ENCODE measurements at regions not wholly inside any gene's neighbourhood (a gene's known extent, or its start where the extent isn't known, plus 50 kb on each side); places are given as distances from the start of the nearest gene placed in this dataset.

DNA sequence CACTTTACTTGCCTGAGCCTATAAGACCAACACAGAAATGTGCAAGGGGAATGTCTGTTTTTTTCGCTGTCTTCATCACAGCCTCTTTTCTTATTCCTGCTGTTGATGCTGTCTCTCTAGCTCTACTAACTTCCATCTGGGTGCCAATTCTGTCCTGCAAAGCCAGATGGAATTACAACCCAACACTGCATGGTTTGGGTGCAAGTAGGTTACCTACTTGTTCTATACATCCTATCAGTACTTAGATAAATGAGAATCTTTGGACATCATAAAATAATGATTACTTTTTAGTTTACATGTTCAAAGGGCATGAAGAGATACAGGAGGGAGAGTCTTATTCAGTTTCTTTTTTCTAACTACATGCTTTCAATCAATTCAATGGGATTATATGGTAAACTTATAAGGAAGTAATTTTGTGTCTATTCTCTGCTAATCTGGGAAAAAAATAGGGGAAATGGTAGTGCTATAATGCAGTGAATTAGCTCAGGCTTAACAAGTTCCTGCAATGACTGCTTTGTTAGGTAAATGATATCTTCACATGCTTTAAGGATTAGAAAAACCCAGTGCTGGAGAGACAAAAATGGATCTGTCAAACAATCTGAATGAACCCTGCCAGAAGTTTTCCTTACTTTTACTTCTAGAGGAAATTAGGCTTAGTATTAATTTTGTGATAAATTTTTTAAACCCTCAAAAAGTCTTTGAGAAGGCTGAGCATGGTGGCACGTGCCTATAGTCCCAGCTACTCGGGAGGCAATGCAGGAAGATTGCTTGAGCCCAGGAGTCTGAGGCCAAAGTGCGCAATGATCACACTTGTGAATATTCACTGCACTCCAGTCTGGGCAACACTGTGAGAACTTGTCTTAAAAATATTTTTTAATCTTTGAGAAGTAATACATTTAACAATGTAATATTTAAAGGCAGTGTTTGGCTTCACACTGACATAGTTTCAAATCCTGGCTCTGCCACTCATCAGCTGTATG, 86.5 kb upstream of the E2F3 start:
- no peaks in the 10 kb centered on the region for H3K9me1 ChIP-seq (ENCODE audit: control insufficient read depth, extremely low read depth, insufficient read depth, low read length)
- H3K9ac ChIP-seq (ENCODE audit: control insufficient read depth, extremely low read depth, insufficient read depth, low read length), result no peak overlapping the region
- no peak overlapping the region for H3K27ac ChIP-seq (ENCODE audit: control insufficient read depth, insufficient read depth, low read length)
- FAIRE-seq, result no peak
- no peak for DNase-seq (ENCODE audit: low read depth, low spot score)
- H3K4me2 ChIP-seq (ENCODE audit: control insufficient read depth, extremely low read depth, insufficient read depth, low read depth, low read length), result no peak overlapping the region
- H3K9me3 ChIP-seq (ENCODE audit: control insufficient read depth, low read depth, low read length), result no peaks in the 10 kb centered on the region
- H3K4me3 ChIP-seq (ENCODE audit: control insufficient read depth in 2 of 3, extremely low read depth in 1 of 3, insufficient read depth in 2 of 3, low read depth in 1 of 3, low read length in 3 of 3), result no peak overlapping the region
- dilution Hi-C loops (cut with MboI; ENCODE audit: extremely low pct_ligation_motif_present, low sequenced_read_pairs), result no loop called here
- TF ChIP-seq, protein P1, sequence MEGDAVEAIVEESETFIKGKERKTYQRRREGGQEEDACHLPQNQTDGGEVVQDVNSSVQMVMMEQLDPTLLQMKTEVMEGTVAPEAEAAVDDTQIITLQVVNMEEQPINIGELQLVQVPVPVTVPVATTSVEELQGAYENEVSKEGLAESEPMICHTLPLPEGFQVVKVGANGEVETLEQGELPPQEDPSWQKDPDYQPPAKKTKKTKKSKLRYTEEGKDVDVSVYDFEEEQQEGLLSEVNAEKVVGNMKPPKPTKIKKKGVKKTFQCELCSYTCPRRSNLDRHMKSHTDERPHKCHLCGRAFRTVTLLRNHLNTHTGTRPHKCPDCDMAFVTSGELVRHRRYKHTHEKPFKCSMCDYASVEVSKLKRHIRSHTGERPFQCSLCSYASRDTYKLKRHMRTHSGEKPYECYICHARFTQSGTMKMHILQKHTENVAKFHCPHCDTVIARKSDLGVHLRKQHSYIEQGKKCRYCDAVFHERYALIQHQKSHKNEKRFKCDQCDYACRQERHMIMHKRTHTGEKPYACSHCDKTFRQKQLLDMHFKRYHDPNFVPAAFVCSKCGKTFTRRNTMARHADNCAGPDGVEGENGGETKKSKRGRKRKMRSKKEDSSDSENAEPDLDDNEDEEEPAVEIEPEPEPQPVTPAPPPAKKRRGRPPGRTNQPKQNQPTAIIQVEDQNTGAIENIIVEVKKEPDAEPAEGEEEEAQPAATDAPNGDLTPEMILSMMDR (optimal IDR thresholded peaks at IDR 0.05 in 1 of 3, IDR thresholded peaks at IDR 0.05 in 1 of 3, conservative IDR thresholded peaks at IDR 0.05 in 1 of 3; ENCODE audit: extremely low read depth in 1 of 3, insufficient read depth in 2 of 3, low read length in 3 of 3), result no peak
- TF ChIP-seq EZH2 (IDR thresholded peaks at IDR 0.05; ENCODE audit: low read length), result no peak
- H4K20me1 ChIP-seq (ENCODE audit: control insufficient read depth, extremely low read depth, insufficient read depth, low read length), result no peaks in the 10 kb centered on the region
- peaks cover 6% of the 10 kb centered on the region for H3K27me3 ChIP-seq (ENCODE audit: control insufficient read depth, extremely low read depth, insufficient read depth, low read length)
- no peaks in the 10 kb centered on the region for H3K36me3 ChIP-seq (ENCODE audit: control insufficient read depth in 2 of 2, extremely low read depth in 1 of 2, insufficient read depth in 2 of 2, low read length in 2 of 2)
- no peaks in the 10 kb centered on the region for H3K4me1 ChIP-seq (ENCODE audit: control insufficient read depth, extremely low read depth, insufficient read depth, low read length)
- H3K79me2 ChIP-seq (ENCODE audit: control insufficient read depth, insufficient read depth, low read length), result no peaks in the 10 kb centered on the region
- no peak overlapping the region for H2AFZ ChIP-seq (ENCODE audit: control insufficient read depth, low read length)

DNA sequence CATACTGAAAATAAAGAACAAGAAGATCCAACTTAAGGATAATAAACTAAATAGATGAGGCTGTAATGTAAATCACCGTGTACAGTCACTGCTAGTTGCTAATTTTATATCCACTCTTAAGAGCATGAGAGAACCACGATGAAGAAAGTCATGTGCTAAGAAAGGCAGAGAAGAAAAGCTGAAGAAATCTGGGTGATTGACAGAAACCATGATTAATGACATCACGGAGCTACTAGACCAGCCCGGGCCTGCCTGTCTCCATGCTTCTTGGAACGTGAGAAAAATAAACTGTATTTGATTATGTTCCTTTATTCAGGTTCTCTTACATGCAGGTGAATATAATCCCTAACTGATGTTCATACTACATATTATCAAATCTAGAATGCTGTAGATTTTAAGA, 84.2 kb upstream of the E2F3 start:
- no peak overlapping the region for H3K4me2 ChIP-seq (ENCODE audit: control insufficient read depth, extremely low read depth, insufficient read depth, low read depth, low read length)
- no peaks in the 10 kb centered on the region for H3K9me3 ChIP-seq (ENCODE audit: control insufficient read depth, low read depth, low read length)
- H3K27me3 ChIP-seq (ENCODE audit: control insufficient read depth, extremely low read depth, insufficient read depth, low read length), result peaks cover 6% of the 10 kb centered on the region
- DNase-seq (ENCODE audit: low read depth, low spot score) (no peak), FAIRE-seq (no peak)
- no peak overlapping the region for H3K9ac ChIP-seq (ENCODE audit: control insufficient read depth, extremely low read depth, insufficient read depth, low read length)
- no peaks in the 10 kb centered on the region for H3K36me3 ChIP-seq (ENCODE audit: control insufficient read depth in 2 of 2, extremely low read depth in 1 of 2, insufficient read depth in 2 of 2, low read length in 2 of 2)
- no peak overlapping the region for H2AFZ ChIP-seq (ENCODE audit: control insufficient read depth, low read length)
- dilution Hi-C loops (cut with MboI; ENCODE audit: extremely low pct_ligation_motif_present, low sequenced_read_pairs), result no loop called here
- H4K20me1 ChIP-seq (ENCODE audit: control insufficient read depth, extremely low read depth, insufficient read depth, low read length), result no peaks in the 10 kb centered on the region
- TF ChIP-seq, protein P1 (optimal IDR thresholded peaks at IDR 0.05 in 1 of 3, IDR thresholded peaks at IDR 0.05 in 1 of 3, conservative IDR thresholded peaks at IDR 0.05 in 1 of 3; ENCODE audit: extremely low read depth in 1 of 3, insufficient read depth in 2 of 3, low read length in 3 of 3), result no peak
- no peaks in the 10 kb centered on the region for H3K9me1 ChIP-seq (ENCODE audit: control insufficient read depth, extremely low read depth, insufficient read depth, low read length)
- no peak overlapping the region for H3K4me3 ChIP-seq (ENCODE audit: control insufficient read depth in 2 of 3, extremely low read depth in 1 of 3, insufficient read depth in 2 of 3, low read depth in 1 of 3, low read length in 3 of 3)
- H3K4me1 ChIP-seq (ENCODE audit: control insufficient read depth, extremely low read depth, insufficient read depth, low read length), result no peaks in the 10 kb centered on the region
- no peaks in the 10 kb centered on the region for H3K79me2 ChIP-seq (ENCODE audit: control insufficient read depth, insufficient read depth, low read length)
- H3K27ac ChIP-seq (ENCODE audit: control insufficient read depth, insufficient read depth, low read length), result no peak overlapping the region
